ENCODE measurements at regions not wholly inside any gene's neighbourhood (a gene's known extent, or its start where the extent isn't known, plus 50 kb on each side); places are given as distances from the start of the nearest gene placed in this dataset.

DNA sequence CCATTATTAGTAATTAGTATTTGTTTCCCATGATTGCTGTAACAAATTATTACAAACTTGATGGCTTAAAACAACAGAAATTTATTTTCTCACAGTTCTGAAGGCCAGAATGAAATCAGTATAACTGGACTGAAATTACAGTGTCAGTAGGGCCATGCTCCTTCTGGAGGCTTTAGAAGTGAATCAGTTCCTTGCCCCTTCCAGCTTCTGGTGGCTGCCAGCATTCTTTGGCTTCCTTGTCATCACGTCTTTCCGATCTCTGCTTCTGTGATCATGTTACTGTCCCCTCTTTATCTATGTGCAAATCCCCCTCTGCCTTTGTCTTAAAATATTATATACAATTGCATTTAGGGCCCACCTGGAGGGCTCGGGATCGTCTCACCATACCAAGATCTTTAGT is 92.0 kb downstream of the FOXB1 start:
- TF ChIP-seq YY1 (IDR thresholded peaks at IDR 0.05; ENCODE audit: insufficient read depth, insufficient read length) (no peak), ZNF274 (IDR thresholded peaks at IDR 0.05; ENCODE audit: low read depth, low read length) (no peak), SUZ12 (IDR thresholded peaks at IDR 0.05; ENCODE audit: extremely low read depth, insufficient read depth, insufficient read length) (no peak)
